ENCODE measurements at regions not wholly inside any gene's neighbourhood (a gene's known extent, or its start where the extent isn't known, plus 50 kb on each side); places are given as distances from the start of the nearest gene placed in this dataset.

GRCh38 chrX:77167993-77168392 lies 279.2 kb upstream of the FGF16 start:
- no peaks in the 10 kb centered on the region for H3K36me3 ChIP-seq (ENCODE audit: control insufficient read depth in 4 of 4, insufficient read depth in 3 of 4, low read depth in 1 of 4, low read length in 3 of 4)
- DNase-seq (ENCODE audit: low spot score), result no peak
- TF ChIP-seq YY1 (IDR thresholded peaks at IDR 0.05) (peak; percentile 35), CTCF (IDR thresholded peaks at IDR 0.05; ENCODE audit: low read depth, low read length, missing input control) (peak; percentile 6), NR2F2 (IDR thresholded peaks at IDR 0.05) (no peak), FOXA1 (IDR thresholded peaks at IDR 0.05) (no peak), EGR1 (IDR thresholded peaks at IDR 0.05; ENCODE audit: low read depth in 2 of 2) (no peak), RXRA (IDR thresholded peaks at IDR 0.05) (peak in 1 of 2 donors; percentile 36), GABPA (IDR thresholded peaks at IDR 0.05 in 1 of 2, conservative IDR thresholded peaks at IDR 0.05 in 1 of 2) (no peak), JUND (IDR thresholded peaks at IDR 0.05) (no peak), HNF4A (conservative IDR thresholded peaks at IDR 0.05) (peak in 1 of 2 donors; percentile 59), MAX (IDR thresholded peaks at IDR 0.05) (no peak), TAF1 (conservative IDR thresholded peaks at IDR 0.05) (no peak), HNF4G (IDR thresholded peaks at IDR 0.05) (no peak), RAD21 (IDR thresholded peaks at IDR 0.05) (peak; percentile 28 to 32), SP1 (IDR thresholded peaks at IDR 0.05) (no peak)
- H3K4me1 ChIP-seq (ENCODE audit: control insufficient read depth in 4 of 4, insufficient read depth in 4 of 4, low read length in 3 of 4), result no peaks in the 10 kb centered on the region
- H3K27me3 ChIP-seq (ENCODE audit: control insufficient read depth in 4 of 4, insufficient read depth in 4 of 4, low read length in 3 of 4), result no peaks in the 10 kb centered on the region
- no peaks in the 10 kb centered on the region for H3K9me3 ChIP-seq (ENCODE audit: control insufficient read depth in 4 of 4, low read length in 3 of 4)
- no peak overlapping the region for H3K4me3 ChIP-seq (ENCODE audit: low read depth in 1 of 3, low read length in 3 of 3)
- H3K9ac ChIP-seq (ENCODE audit: low read depth in 1 of 2, low read length in 2 of 2), result no peak overlapping the region
- WGBS, result 28% methylated on average over 1 of the region's 1 CpG
- H3K27ac ChIP-seq (ENCODE audit: low read depth in 1 of 2, low read length in 2 of 2), result no peak overlapping the region

DNA sequence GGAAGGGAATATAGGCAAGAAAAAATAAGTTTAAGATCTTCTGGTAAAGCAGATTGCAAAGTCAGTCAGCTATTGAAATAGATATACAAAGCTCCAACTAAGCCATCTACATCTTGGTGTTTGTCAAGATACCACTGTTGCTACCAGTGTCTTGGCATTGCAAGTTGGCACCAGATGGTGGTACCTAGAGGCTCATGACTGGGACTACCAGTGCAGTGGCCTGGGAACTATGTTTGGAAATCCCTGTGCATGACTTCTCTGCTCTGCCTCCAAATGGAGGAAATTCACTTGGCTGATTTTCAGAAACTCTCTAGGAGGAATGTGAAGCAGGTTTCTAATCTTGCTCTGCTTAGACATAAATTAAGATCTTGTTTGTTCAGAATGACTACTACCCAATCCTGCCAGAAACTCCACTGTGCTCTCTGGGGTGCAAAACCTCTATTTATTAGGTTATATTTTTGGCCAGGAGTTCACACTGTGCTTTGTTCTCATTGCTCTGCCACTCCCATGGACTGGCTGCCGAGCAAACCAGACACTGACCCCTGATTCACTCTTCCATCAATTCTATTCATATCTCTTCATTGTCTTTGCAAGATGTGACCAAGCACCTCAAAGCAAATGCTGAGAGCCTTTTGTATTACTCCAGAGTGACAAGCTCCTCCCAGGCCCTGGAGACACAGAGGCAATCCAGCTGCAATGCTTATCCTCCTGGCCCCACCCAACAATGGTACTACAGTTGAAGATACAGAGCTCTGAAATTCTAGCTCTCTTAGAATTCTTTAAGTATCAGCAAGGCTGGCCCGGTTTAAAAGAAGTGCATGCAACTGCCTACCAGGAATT lies 272.3 kb upstream of the FGF16 start:
- H3K4me1 ChIP-seq (ENCODE audit: control insufficient read depth in 4 of 4, insufficient read depth in 4 of 4, low read length in 3 of 4), result no peaks in the 10 kb centered on the region
- no peak overlapping the region for H3K27ac ChIP-seq (ENCODE audit: low read depth in 1 of 2, low read length in 2 of 2)
- H3K4me3 ChIP-seq (ENCODE audit: low read depth in 1 of 3, low read length in 3 of 3), result no peak overlapping the region
- H3K27me3 ChIP-seq (ENCODE audit: control insufficient read depth in 4 of 4, insufficient read depth in 4 of 4, low read length in 3 of 4), result no peaks in the 10 kb centered on the region
- DNase-seq (ENCODE audit: low spot score), result no peak
- H3K9me3 ChIP-seq (ENCODE audit: control insufficient read depth in 4 of 4, low read length in 3 of 4), result no peaks in the 10 kb centered on the region
- H3K9ac ChIP-seq (ENCODE audit: low read depth in 1 of 2, low read length in 2 of 2), result no peak overlapping the region
- TF ChIP-seq, protein P1, sequence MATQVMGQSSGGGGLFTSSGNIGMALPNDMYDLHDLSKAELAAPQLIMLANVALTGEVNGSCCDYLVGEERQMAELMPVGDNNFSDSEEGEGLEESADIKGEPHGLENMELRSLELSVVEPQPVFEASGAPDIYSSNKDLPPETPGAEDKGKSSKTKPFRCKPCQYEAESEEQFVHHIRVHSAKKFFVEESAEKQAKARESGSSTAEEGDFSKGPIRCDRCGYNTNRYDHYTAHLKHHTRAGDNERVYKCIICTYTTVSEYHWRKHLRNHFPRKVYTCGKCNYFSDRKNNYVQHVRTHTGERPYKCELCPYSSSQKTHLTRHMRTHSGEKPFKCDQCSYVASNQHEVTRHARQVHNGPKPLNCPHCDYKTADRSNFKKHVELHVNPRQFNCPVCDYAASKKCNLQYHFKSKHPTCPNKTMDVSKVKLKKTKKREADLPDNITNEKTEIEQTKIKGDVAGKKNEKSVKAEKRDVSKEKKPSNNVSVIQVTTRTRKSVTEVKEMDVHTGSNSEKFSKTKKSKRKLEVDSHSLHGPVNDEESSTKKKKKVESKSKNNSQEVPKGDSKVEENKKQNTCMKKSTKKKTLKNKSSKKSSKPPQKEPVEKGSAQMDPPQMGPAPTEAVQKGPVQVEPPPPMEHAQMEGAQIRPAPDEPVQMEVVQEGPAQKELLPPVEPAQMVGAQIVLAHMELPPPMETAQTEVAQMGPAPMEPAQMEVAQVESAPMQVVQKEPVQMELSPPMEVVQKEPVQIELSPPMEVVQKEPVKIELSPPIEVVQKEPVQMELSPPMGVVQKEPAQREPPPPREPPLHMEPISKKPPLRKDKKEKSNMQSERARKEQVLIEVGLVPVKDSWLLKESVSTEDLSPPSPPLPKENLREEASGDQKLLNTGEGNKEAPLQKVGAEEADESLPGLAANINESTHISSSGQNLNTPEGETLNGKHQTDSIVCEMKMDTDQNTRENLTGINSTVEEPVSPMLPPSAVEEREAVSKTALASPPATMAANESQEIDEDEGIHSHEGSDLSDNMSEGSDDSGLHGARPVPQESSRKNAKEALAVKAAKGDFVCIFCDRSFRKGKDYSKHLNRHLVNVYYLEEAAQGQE (IDR thresholded peaks at IDR 0.05), result no peak
- TF ChIP-seq RXRA (IDR thresholded peaks at IDR 0.05), result no peak
- no peak for TF ChIP-seq GABPA (IDR thresholded peaks at IDR 0.05 in 1 of 2, conservative IDR thresholded peaks at IDR 0.05 in 1 of 2)
- TF ChIP-seq TAF1 (conservative IDR thresholded peaks at IDR 0.05), result no peak
- TF ChIP-seq MAX (IDR thresholded peaks at IDR 0.05), result no peak
- no peak for TF ChIP-seq YY1 (IDR thresholded peaks at IDR 0.05)
- no peak for TF ChIP-seq SP1 (IDR thresholded peaks at IDR 0.05)
- TF ChIP-seq FOXA2 (IDR thresholded peaks at IDR 0.05), result no peak
- no peak for TF ChIP-seq ATF3 (IDR thresholded peaks at IDR 0.05)
- no peak for TF ChIP-seq NR2F2 (IDR thresholded peaks at IDR 0.05)
- no peak for TF ChIP-seq HNF4G (IDR thresholded peaks at IDR 0.05)
- TF ChIP-seq ZBTB33 (IDR thresholded peaks at IDR 0.05), result no peak
- no peak for TF ChIP-seq HNF4A (conservative IDR thresholded peaks at IDR 0.05)
- no peak for TF ChIP-seq RAD21 (IDR thresholded peaks at IDR 0.05)
- TF ChIP-seq JUND (IDR thresholded peaks at IDR 0.05), result no peak
- TF ChIP-seq EGR1 (IDR thresholded peaks at IDR 0.05; ENCODE audit: low read depth in 2 of 2), result no peak
- no peak for TF ChIP-seq FOXA1 (IDR thresholded peaks at IDR 0.05)
- no peaks in the 10 kb centered on the region for H3K36me3 ChIP-seq (ENCODE audit: control insufficient read depth in 4 of 4, insufficient read depth in 3 of 4, low read depth in 1 of 4, low read length in 3 of 4)
- WGBS, result 83% methylated on average over 2 of the region's 2 CpGs

All from liver (tissue), 8 donors.